ENCODE measurements at regions not wholly inside any gene's neighbourhood (a gene's known extent, or its start where the extent isn't known, plus 50 kb on each side); places are given as distances from the start of the nearest gene placed in this dataset.
A peak's percentile ranks its signal among the peaks of the same experiment; 100 is the strongest.

DNA sequence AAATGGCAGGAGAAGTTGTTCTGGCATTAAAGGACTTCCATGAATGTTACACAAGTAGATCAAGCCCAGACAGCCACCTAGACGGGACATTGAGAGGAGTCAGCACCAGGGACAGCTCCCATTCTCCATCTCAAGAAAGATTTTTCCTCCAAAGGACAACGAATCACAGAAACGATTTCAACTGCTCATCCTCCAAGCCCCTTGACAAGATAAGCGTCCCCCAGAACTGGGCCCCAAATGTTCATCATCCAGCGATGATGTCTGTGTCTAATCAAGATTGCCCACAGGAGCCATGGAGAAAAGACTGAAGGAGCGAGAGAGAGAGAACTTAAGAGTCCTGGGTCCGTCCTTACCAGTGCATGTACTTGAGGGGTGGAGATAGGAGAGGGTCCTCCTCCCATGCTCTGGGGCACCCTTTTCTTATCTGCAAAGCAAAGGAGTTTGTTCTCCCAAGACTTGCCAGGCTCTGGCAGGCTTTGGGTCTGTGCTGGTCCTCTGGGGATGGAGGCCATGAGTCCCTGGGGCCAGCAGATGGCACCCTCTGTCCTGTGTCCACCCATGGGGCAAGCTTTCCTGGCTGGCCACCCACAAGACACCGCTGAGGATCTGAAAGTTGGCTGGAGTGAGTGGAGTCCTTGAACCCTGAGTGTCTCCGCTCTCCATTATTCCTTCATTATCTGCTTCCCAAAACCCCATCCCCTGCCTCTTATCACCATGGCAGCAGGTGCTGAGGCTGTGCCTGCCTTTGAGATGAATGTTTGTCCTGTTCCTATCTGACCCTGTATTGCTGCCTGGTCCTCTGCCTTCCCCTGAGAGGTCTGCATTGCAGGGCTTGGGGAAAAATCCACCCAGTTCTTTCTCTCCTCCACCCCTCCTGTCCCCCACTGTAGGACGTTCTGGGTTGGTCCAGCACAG lies 164.6 kb downstream of the ACTL8 start:
- Histone ChIP-seq H3K27me3 (peaks cover 9% of the 10 kb centered on the region), H3K4me1 (ENCODE audit: low read depth) (no peaks in the 10 kb centered on the region), H3K27ac (no peak overlapping the region), H3K9me3 (ENCODE audit: low read depth) (no peaks in the 10 kb centered on the region), H3K36me3 (no peaks in the 10 kb centered on the region), H3K4me3 (no peak overlapping the region)
- peak; percentile 70 to 86 for DNase-seq (ENCODE audit: low read depth in 1 of 2, low spot score in 1 of 2)
- TF ChIP-seq, protein P1, sequence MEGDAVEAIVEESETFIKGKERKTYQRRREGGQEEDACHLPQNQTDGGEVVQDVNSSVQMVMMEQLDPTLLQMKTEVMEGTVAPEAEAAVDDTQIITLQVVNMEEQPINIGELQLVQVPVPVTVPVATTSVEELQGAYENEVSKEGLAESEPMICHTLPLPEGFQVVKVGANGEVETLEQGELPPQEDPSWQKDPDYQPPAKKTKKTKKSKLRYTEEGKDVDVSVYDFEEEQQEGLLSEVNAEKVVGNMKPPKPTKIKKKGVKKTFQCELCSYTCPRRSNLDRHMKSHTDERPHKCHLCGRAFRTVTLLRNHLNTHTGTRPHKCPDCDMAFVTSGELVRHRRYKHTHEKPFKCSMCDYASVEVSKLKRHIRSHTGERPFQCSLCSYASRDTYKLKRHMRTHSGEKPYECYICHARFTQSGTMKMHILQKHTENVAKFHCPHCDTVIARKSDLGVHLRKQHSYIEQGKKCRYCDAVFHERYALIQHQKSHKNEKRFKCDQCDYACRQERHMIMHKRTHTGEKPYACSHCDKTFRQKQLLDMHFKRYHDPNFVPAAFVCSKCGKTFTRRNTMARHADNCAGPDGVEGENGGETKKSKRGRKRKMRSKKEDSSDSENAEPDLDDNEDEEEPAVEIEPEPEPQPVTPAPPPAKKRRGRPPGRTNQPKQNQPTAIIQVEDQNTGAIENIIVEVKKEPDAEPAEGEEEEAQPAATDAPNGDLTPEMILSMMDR (IDR thresholded peaks at IDR 0.05; ENCODE audit: low read depth, low read length) = peak; percentile 24

DNA sequence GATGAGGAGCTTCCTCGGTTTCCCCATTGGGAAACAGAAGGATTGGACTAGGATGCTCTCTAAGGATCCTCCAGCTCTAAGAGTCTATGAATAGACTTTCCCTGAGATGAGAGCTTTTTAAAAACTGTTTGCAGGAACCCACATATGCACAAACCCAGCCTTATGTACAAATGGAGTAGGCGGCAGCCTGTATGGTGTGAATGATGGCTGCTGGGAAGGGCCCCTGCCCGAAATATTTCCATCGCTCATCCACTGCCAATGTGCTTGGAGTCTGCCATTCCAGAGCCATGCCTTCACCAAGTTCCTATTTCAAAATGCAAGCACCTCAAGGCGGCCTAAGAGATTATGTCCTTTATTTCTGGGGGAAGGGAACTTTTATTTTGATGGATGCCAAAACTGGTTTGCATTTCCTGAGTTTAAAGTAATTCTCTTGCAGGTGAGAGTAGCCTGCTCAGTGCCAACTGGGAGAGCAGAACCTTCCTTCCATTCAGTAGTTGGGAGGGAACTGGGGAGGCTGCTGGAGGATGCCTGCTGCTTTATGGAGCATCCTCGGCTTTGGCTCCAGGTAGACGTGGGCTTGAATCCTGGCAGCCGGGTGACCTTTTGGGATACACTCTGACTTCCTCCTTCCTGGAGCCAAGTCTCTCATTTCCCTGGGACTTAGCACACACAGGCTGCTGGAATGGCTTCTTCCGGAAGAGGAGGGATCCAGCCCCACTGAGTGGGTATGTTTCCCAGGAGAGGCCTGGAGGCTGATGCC lies 165.9 kb downstream of the ACTL8 start:
- Histone ChIP-seq H3K9me3 (ENCODE audit: low read depth) (no peaks in the 10 kb centered on the region), H3K4me3 (no peak overlapping the region), H3K27ac (no peak overlapping the region), H3K27me3 (peaks cover 9% of the 10 kb centered on the region), H3K4me1 (ENCODE audit: low read depth) (peaks cover 8% of the 10 kb centered on the region), H3K36me3 (no peaks in the 10 kb centered on the region)
- TF ChIP-seq, protein P1 (IDR thresholded peaks at IDR 0.05; ENCODE audit: low read depth, low read length) = no peak
- DNase-seq (ENCODE audit: low read depth in 1 of 2, low spot score in 1 of 2) = no peak

DNA sequence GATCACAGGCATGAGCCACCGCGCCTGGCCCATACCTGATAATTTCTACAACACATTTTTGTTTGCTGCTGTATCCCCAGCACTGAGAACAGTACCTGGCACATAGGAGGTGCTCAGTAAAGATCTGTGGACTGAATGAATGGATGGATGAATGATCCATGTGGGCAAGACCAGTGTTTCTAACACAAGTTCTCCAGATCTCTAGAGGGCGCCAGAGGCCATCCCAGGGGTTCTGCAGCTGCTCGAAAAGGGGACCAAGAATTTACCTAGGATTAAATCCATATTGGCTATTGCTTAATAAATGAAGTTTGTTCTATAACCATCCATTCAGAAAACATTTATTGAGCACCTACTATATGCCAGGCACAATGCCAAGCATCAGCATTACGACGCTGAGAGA lies 167.7 kb downstream of the ACTL8 start:
- H3K9me3 ChIP-seq (ENCODE audit: low read depth) = no peaks in the 10 kb centered on the region
- no peak overlapping the region for H3K27ac ChIP-seq
- H3K4me1 ChIP-seq (ENCODE audit: low read depth) = peaks cover 9% of the 10 kb centered on the region
- no peaks in the 10 kb centered on the region for H3K36me3 ChIP-seq
- TF ChIP-seq, protein P1 (IDR thresholded peaks at IDR 0.05; ENCODE audit: low read depth, low read length) = peak; percentile 75
- no peak overlapping the region for H3K4me3 ChIP-seq
- peaks cover 9% of the 10 kb centered on the region for H3K27me3 ChIP-seq
- peak; percentile 55 to 80 for DNase-seq (ENCODE audit: low read depth in 1 of 2, low spot score in 1 of 2)

DNA sequence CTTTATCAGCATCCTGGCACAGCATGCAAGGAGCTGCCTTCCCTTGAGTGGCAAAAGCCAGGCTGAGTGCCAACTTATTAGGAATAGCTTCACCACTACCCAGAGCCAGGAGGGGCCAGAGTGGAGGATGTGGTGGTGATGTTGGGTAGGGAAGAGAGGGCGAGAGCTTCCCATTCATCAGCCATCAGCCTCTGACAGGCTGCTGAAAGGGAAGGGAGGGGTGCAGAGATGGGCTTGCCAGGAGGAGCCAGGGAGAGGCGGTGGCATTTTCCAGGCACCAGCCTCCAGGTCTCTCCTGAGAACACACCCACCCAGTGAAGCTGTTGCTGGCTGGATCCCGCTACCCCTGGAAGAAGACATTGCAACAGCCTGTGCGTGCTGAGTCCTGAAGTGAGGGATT lies 168.5 kb downstream of the ACTL8 start:
- no peak overlapping the region for H3K4me3 ChIP-seq
- TF ChIP-seq, protein P1 (IDR thresholded peaks at IDR 0.05; ENCODE audit: low read depth, low read length) = no peak

DNA sequence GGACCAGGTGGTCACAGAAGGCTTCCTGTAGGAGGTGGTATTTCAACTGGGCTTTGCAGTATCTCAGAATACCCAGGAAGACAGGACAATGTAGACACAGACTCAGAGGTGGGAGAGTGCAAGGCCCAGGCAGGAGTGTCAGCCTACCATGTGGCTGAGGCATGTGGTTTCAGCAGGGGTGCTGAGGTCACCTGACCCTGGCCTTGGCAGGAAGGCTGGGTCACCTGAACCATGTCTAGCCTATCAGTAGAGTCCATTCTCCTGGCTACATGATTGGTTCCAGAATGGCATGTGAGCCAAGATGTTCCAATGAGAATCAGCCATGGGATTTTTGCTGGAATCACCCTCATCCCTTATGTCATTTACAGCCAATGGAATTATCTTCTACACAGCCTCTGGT lies 169.4 kb downstream of the ACTL8 start:
- peaks cover 9% of the 10 kb centered on the region for H3K4me1 ChIP-seq (ENCODE audit: low read depth)
- TF ChIP-seq, protein P1 (IDR thresholded peaks at IDR 0.05; ENCODE audit: low read depth, low read length) = no peak
- peaks cover 9% of the 10 kb centered on the region for H3K27me3 ChIP-seq
- no peaks in the 10 kb centered on the region for H3K9me3 ChIP-seq (ENCODE audit: low read depth)
- H3K27ac ChIP-seq = no peak overlapping the region
- H3K4me3 ChIP-seq = no peak overlapping the region
- no peak for DNase-seq (ENCODE audit: low read depth in 1 of 2, low spot score in 1 of 2)
- no peaks in the 10 kb centered on the region for H3K36me3 ChIP-seq

More for the DNA sequence above, 168.5 kb downstream of the ACTL8 start:
- H3K4me1 ChIP-seq (ENCODE audit: low read depth) = peaks cover 9% of the 10 kb centered on the region
- no peak for DNase-seq (ENCODE audit: low read depth in 1 of 2, low spot score in 1 of 2)
- peaks cover 9% of the 10 kb centered on the region for H3K27me3 ChIP-seq
- H3K9me3 ChIP-seq (ENCODE audit: low read depth) = no peaks in the 10 kb centered on the region
- no peak overlapping the region for H3K27ac ChIP-seq
- H3K36me3 ChIP-seq = no peaks in the 10 kb centered on the region
